ENCODE measurements at regions not wholly inside any gene's neighbourhood (a gene's known extent, or its start where the extent isn't known, plus 50 kb on each side); places are given as distances from the start of the nearest gene placed in this dataset.

DNA sequence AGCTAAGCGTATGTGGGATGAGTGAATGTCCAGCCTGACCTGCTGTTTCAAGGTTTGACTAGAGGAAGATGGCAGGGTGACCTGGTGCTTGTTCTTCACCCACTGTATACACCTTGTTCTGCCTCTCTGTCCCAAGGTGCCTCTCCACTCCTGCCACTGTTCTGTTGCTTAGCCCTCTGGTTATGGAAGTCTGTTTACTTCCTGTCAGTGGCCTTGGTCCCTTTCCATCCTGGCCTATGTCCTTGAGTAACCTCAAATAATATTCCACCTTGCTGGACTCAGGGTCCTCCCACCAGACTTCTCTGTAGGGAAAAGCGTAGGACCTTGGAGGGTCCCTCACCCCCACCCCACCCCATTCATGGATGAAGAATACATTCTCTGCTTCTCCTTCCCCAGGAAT, 73.2 kb upstream of the SALL1 start:
- TF ChIP-seq TCF12 (IDR thresholded peaks at IDR 0.05; ENCODE audit: low read depth): no peak
- no peak for TF ChIP-seq CEBPB (IDR thresholded peaks at IDR 0.05)
- TF ChIP-seq, protein P1, sequence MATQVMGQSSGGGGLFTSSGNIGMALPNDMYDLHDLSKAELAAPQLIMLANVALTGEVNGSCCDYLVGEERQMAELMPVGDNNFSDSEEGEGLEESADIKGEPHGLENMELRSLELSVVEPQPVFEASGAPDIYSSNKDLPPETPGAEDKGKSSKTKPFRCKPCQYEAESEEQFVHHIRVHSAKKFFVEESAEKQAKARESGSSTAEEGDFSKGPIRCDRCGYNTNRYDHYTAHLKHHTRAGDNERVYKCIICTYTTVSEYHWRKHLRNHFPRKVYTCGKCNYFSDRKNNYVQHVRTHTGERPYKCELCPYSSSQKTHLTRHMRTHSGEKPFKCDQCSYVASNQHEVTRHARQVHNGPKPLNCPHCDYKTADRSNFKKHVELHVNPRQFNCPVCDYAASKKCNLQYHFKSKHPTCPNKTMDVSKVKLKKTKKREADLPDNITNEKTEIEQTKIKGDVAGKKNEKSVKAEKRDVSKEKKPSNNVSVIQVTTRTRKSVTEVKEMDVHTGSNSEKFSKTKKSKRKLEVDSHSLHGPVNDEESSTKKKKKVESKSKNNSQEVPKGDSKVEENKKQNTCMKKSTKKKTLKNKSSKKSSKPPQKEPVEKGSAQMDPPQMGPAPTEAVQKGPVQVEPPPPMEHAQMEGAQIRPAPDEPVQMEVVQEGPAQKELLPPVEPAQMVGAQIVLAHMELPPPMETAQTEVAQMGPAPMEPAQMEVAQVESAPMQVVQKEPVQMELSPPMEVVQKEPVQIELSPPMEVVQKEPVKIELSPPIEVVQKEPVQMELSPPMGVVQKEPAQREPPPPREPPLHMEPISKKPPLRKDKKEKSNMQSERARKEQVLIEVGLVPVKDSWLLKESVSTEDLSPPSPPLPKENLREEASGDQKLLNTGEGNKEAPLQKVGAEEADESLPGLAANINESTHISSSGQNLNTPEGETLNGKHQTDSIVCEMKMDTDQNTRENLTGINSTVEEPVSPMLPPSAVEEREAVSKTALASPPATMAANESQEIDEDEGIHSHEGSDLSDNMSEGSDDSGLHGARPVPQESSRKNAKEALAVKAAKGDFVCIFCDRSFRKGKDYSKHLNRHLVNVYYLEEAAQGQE (IDR thresholded peaks at IDR 0.05; ENCODE audit: low read depth): no peak
- TF ChIP-seq, protein P2, sequence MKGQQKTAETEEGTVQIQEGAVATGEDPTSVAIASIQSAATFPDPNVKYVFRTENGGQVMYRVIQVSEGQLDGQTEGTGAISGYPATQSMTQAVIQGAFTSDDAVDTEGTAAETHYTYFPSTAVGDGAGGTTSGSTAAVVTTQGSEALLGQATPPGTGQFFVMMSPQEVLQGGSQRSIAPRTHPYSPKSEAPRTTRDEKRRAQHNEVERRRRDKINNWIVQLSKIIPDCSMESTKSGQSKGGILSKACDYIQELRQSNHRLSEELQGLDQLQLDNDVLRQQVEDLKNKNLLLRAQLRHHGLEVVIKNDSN (IDR thresholded peaks at IDR 0.05): no peak
- TF ChIP-seq TAF1 (IDR thresholded peaks at IDR 0.05; ENCODE audit: low read depth): no peak
- TF ChIP-seq YY1 (IDR thresholded peaks at IDR 0.05; ENCODE audit: low read depth): no peak
- no peak for TF ChIP-seq CREB1 (IDR thresholded peaks at IDR 0.05; ENCODE audit: low read depth)
- TF ChIP-seq TEAD4 (IDR thresholded peaks at IDR 0.05): no peak
- TF ChIP-seq NFIC (IDR thresholded peaks at IDR 0.05): no peak
- no peak for TF ChIP-seq EP300 (IDR thresholded peaks at IDR 0.05; ENCODE audit: borderline replicate concordance)
- TF ChIP-seq ZBTB7A (IDR thresholded peaks at IDR 0.05; ENCODE audit: low read depth): no peak

DNA sequence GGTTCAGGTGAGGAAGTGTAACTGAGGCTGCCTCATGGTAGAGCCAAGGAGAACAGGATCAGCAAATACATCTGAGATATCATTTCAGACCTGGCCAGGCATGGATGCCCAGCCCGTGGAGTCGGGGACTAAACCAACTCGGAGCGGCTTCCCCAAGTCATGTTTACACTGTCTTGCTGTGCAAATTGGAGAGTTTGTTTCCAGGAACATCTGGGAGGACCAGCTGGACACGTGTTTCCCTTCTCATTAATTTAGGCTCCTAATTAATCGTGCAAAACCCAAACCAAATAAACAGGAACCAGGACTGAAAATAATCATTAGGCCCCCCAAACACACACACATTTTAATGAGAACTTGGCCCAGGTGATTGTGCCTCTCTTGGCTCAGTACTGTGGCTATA, 70.9 kb upstream of the SALL1 start:
- no peak for TF ChIP-seq EP300 (IDR thresholded peaks at IDR 0.05; ENCODE audit: borderline replicate concordance)
- no peak for TF ChIP-seq RAD21 (IDR thresholded peaks at IDR 0.05; ENCODE audit: low read depth)
- no peak for TF ChIP-seq EGR1 (IDR thresholded peaks at IDR 0.05)
- no peak for TF ChIP-seq TAF1 (IDR thresholded peaks at IDR 0.05; ENCODE audit: low read depth)
- TF ChIP-seq, protein P2 (IDR thresholded peaks at IDR 0.05): no peak
- TF ChIP-seq YY1 (IDR thresholded peaks at IDR 0.05; ENCODE audit: low read depth): no peak

DNA sequence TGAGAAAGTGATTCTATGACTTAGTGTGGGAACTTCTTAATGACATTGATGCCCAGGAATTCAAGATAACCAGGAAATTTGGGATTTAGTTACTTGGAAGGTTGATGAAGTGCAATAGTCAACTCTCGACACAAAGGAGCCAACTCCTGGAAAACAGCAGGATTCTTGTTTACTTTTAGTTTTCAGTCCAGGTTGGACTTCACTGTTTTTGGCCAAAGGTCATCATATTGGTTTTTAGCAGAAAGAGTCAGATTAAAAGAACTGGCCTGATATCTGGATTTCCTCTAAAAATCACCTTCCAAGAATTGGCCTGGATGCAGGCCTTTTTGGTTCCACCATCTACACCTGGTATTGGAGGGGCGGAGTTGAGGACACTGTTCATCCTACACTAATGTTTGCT, 60.1 kb upstream of the SALL1 start:
- TF ChIP-seq TEAD4 (IDR thresholded peaks at IDR 0.05): no peak
- TF ChIP-seq, protein P2 (IDR thresholded peaks at IDR 0.05): no peak
- TF ChIP-seq EGR1 (IDR thresholded peaks at IDR 0.05): no peak
- TF ChIP-seq CREB1 (IDR thresholded peaks at IDR 0.05; ENCODE audit: low read depth): no peak
- TF ChIP-seq, protein P3, sequence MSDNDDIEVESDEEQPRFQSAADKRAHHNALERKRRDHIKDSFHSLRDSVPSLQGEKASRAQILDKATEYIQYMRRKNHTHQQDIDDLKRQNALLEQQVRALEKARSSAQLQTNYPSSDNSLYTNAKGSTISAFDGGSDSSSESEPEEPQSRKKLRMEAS (IDR thresholded peaks at IDR 0.05): no peak
- no peak for TF ChIP-seq EP300 (IDR thresholded peaks at IDR 0.05; ENCODE audit: borderline replicate concordance)
- no peak for TF ChIP-seq NFIC (IDR thresholded peaks at IDR 0.05)
- TF ChIP-seq YY1 (IDR thresholded peaks at IDR 0.05; ENCODE audit: low read depth): no peak
- TF ChIP-seq TCF12 (IDR thresholded peaks at IDR 0.05; ENCODE audit: low read depth): no peak
- TF ChIP-seq CEBPB (IDR thresholded peaks at IDR 0.05): no peak

DNA sequence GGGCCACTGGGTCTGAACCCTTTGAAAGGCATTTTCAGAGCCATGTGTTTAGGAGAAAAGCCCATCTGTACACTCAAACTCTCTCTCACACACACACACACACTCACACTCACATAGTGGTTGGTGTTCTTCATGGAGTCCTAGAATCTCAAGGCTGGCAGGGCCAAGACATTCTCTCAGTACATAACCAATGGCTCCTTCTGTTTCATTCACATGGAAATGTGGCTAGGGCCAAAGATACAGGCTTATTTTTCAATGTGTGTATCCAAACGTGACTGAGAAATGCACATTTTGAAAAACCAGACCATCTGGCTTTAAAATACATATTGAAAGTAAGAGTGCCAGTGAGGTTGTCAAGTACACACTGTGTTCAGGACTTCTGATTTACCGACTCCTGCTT, 59.0 kb upstream of the SALL1 start:
- TF ChIP-seq ZBTB7A (IDR thresholded peaks at IDR 0.05; ENCODE audit: low read depth): no peak
- no peak for TF ChIP-seq TCF12 (IDR thresholded peaks at IDR 0.05; ENCODE audit: low read depth)
- TF ChIP-seq EGR1 (IDR thresholded peaks at IDR 0.05): no peak
- TF ChIP-seq YY1 (IDR thresholded peaks at IDR 0.05; ENCODE audit: low read depth): no peak
- TF ChIP-seq, protein P1 (IDR thresholded peaks at IDR 0.05; ENCODE audit: low read depth): no peak
- no peak for TF ChIP-seq FOXM1 (IDR thresholded peaks at IDR 0.05; ENCODE audit: borderline replicate concordance, low read depth)
- no peak for TF ChIP-seq TEAD4 (IDR thresholded peaks at IDR 0.05)
- TF ChIP-seq, protein P3 (IDR thresholded peaks at IDR 0.05): no peak
- TF ChIP-seq, protein P2 (IDR thresholded peaks at IDR 0.05): no peak
- no peak for TF ChIP-seq EP300 (IDR thresholded peaks at IDR 0.05; ENCODE audit: borderline replicate concordance)
- no peak for TF ChIP-seq NFIC (IDR thresholded peaks at IDR 0.05)
- no peak for TF ChIP-seq CREB1 (IDR thresholded peaks at IDR 0.05; ENCODE audit: low read depth)
- TF ChIP-seq CEBPB (IDR thresholded peaks at IDR 0.05): no peak
- TF ChIP-seq TAF1 (IDR thresholded peaks at IDR 0.05; ENCODE audit: low read depth): no peak
- TF ChIP-seq RAD21 (IDR thresholded peaks at IDR 0.05; ENCODE audit: low read depth): no peak

DNA sequence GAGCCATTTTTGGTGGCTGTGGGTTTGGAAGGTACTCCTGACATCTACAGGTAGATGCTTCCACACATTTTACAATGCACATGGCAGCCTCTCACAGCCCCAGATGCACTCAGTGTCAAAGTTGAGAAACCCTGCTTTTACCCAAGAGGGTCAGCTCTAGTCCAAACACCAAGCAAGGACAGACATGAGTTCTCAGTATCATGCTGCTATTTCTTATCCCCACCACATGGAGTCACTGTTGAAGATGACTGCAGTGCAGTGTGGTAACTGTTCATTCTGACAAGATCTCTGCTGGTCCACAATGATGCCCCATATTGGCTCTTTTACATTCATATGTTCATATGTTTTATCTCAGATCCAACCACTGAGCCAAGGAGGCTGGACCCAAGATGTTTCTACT, 50.5 kb upstream of the SALL1 start:
- TF ChIP-seq CEBPB (IDR thresholded peaks at IDR 0.05) (no peak), NFIC (IDR thresholded peaks at IDR 0.05) (no peak), TAF1 (IDR thresholded peaks at IDR 0.05; ENCODE audit: low read depth) (no peak), CREB1 (IDR thresholded peaks at IDR 0.05; ENCODE audit: low read depth) (no peak), TEAD4 (IDR thresholded peaks at IDR 0.05) (no peak), YY1 (IDR thresholded peaks at IDR 0.05; ENCODE audit: low read depth) (no peak), EGR1 (IDR thresholded peaks at IDR 0.05) (no peak), TCF12 (IDR thresholded peaks at IDR 0.05; ENCODE audit: low read depth) (no peak)
